H1 (cell line): ENCODE measurements at regions not wholly inside any gene's neighbourhood (a gene's known extent, or its start where the extent isn't known, plus 50 kb on each side); places are given as distances from the start of the nearest gene placed in this dataset.

Experiments used
- CTCF ChIA-PET: fragments of 300-600 bp; sonication (Branson Sonifier 250); formaldehyde crosslinking; loops from one replicate; lab custom pipeline; 2021; ENCODE audit not compliant: partially characterized antibody; lab: Charles Lee
- POLR2A ChIA-PET: fragments of 300-600 bp; sonication (Branson Sonifier 250); formaldehyde crosslinking; loops from one replicate; lab custom pipeline; 2021; ENCODE audit warnings: inconsistent platforms; ENCODE audit not compliant: partially characterized antibody; lab: Charles Lee
- DNase-seq, 2 experiments: peaks; one replicate each; pipeline versions ENCODE4 v3.0.0 to v3.0.0-alpha.2; 2010 to 2022; ENCODE audit warnings: low spot score in 2 of 2, low read depth in 1 of 2, mixed read lengths in 1 of 2
- FAIRE-seq: peaks from 2 replicates; lab custom pipeline; 2011; peaks lifted over from hg19 to GRCh38; lab: Jason Lieb, UNC
- H2AFZ ChIP-seq: 2 replicates; pipeline ENCODE4 v1.8.1; 2012; ENCODE audit warnings: low read length, inconsistent platforms
- H2AK5ac ChIP-seq: 2 replicates; pipeline ENCODE4 v1.6.1; 2013; ENCODE audit warnings: low read depth, low read length
- H2BK120ac ChIP-seq: replicated peaks from 2 replicates; pipeline ENCODE3; 2013; ENCODE audit warnings: low read depth, low read length, inconsistent platforms
- H2BK12ac ChIP-seq: 2 replicates; pipeline ENCODE4 v1.6.1; 2013; ENCODE audit warnings: low read depth, low read length
- H2BK15ac ChIP-seq: 2 replicates; pipeline ENCODE4 v1.6.1; 2013; ENCODE audit warnings: low read length
- H2BK20ac ChIP-seq: 2 replicates; pipeline ENCODE4 v1.6.1; 2013; ENCODE audit warnings: low read length
- H2BK5ac ChIP-seq: 2 replicates; pipeline ENCODE4 v1.6.1; 2013; ENCODE audit warnings: low read depth, low read length
- H3K14ac ChIP-seq: 2 replicates; pipeline ENCODE4 v1.6.1; 2013; ENCODE audit warnings: inconsistent platforms; ENCODE audit not compliant: insufficient read length
- H3K18ac ChIP-seq: 2 replicates; pipeline ENCODE4 v1.6.1; 2013; ENCODE audit warnings: low read length; ENCODE audit errors: extremely low read depth
- H3K23ac ChIP-seq: 2 replicates; pipeline ENCODE4 v1.6.1; 2013; ENCODE audit warnings: inconsistent platforms; ENCODE audit not compliant: insufficient read length
- H3K23me2 ChIP-seq: 2 replicates; pipeline ENCODE4 v1.6.1; 2013; ENCODE audit warnings: low read depth, low read length
- H3K27ac ChIP-seq: 2 replicates; pipeline ENCODE4 v1.6.1; 2011; ENCODE audit warnings: low read depth, low read length, inconsistent platforms
- H3K27me3 ChIP-seq, 4 experiments: replicated peaks in 1 of 4; 1 replicate in 1 of 4; 2 replicates in 3 of 4; pipeline versions ENCODE4 v1.6.1 to v1.8.1; 2011 to 2013; ENCODE audit warnings: low read length in 3 of 4, mild to moderate bottlenecking in 3 of 4, inconsistent platforms in 2 of 4, mixed read lengths in 2 of 4, moderate library complexity in 1 of 4; ENCODE audit not compliant: control insufficient read depth in 3 of 4, insufficient read depth in 3 of 4; ENCODE audit errors: extremely low read depth in 1 of 4
- H3K36me3 ChIP-seq, 4 experiments: 2 replicates each; pipeline versions ENCODE4 v1.6.1 to v1.8.1; 2011 to 2013; ENCODE audit warnings: mild to moderate bottlenecking in 4 of 4, low read length in 3 of 4, moderate library complexity in 2 of 4, control low read depth in 1 of 4, inconsistent platforms in 1 of 4; ENCODE audit not compliant: insufficient read depth in 4 of 4, control insufficient read depth in 2 of 4
- H3K4ac ChIP-seq: replicated peaks from 2 replicates; pipeline ENCODE3; 2013; ENCODE audit warnings: low read length, low read depth, mixed read lengths, inconsistent platforms; ENCODE audit not compliant: insufficient read length
- H3K4me1 ChIP-seq, 4 experiments: replicated peaks in 1 of 4; 1 replicate in 1 of 4; 2 replicates in 3 of 4; pipeline versions ENCODE4 v1.6.1 to v1.8.1; 2011 to 2013; ENCODE audit warnings: low read length in 3 of 4, inconsistent platforms in 2 of 4, mixed read lengths in 1 of 4; ENCODE audit not compliant: insufficient read depth in 4 of 4, control insufficient read depth in 3 of 4
- H3K4me2 ChIP-seq, 2 experiments: 2 replicates each; pipeline versions ENCODE4 v1.6.1 to v1.8.1; 2011 to 2013; ENCODE audit warnings: low read depth in 2 of 2, low read length in 2 of 2, control low read depth in 1 of 2, inconsistent platforms in 1 of 2, mild to moderate bottlenecking in 1 of 2; ENCODE audit not compliant: insufficient read depth in 1 of 2
- H3K4me3 ChIP-seq, 4 experiments: fragments of 200-600, 300-600 bp in 1 of 4; sonication (generic), shearing (Covaris generic), sonication (Bioruptor Twin) in 1 of 4; 2 replicates each; pipeline versions ENCODE4 v1.5.1 to v1.8.1; 2011 to 2016; ENCODE audit warnings: low read length in 4 of 4, low read depth in 3 of 4, control low read depth in 2 of 4, inconsistent platforms in 2 of 4, mild to moderate bottlenecking in 2 of 4, mixed read lengths in 1 of 4, moderate library complexity in 1 of 4; ENCODE audit not compliant: insufficient read depth in 2 of 4; ENCODE audit errors: extremely low read depth in 1 of 4
- H3K56ac ChIP-seq: replicated peaks from 2 replicates; pipeline ENCODE3; 2013; ENCODE audit warnings: low read depth, mild to moderate bottlenecking, mixed read lengths, low read length, inconsistent platforms; ENCODE audit not compliant: insufficient read length
- H3K79me1 ChIP-seq: 2 replicates; pipeline ENCODE4 v1.6.1; 2013; ENCODE audit warnings: low read depth, low read length, control low read depth
- H3K79me2 ChIP-seq, 2 experiments: 2 replicates each; pipeline versions ENCODE4 v1.6.1 to v1.8.1; 2012 to 2013; ENCODE audit warnings: low read length in 2 of 2, mild to moderate bottlenecking in 2 of 2, inconsistent platforms in 1 of 2; ENCODE audit not compliant: insufficient read depth in 2 of 2, control insufficient read depth in 1 of 2
- H3K9ac ChIP-seq, 4 experiments: replicated peaks in 1 of 4; 1 replicate in 1 of 4; 2 replicates in 3 of 4; pipeline versions ENCODE4 v1.6.1 to v1.8.1; 2011 to 2013; ENCODE audit warnings: low read depth in 3 of 4, low read length in 3 of 4, control low read depth in 2 of 4, mild to moderate bottlenecking in 2 of 4, moderate library complexity in 2 of 4, inconsistent platforms in 1 of 4; ENCODE audit errors: extremely low read depth in 1 of 4
- H3K9me3 ChIP-seq, 2 experiments: 2 replicates each; pipeline versions ENCODE4 v1.6.1 to v1.8.1; 2012 to 2013; ENCODE audit warnings: mild to moderate bottlenecking in 2 of 2, moderate library complexity in 2 of 2, control low read depth in 1 of 2, inconsistent platforms in 1 of 2, low read depth in 1 of 2, low read length in 1 of 2, mixed read lengths in 1 of 2; ENCODE audit not compliant: insufficient read depth in 2 of 2
- H4K20me1 ChIP-seq, 2 experiments: replicated peaks in 1 of 2; 2 replicates each; pipeline versions ENCODE3 to v1.8.1; 2011 to 2013; ENCODE audit warnings: inconsistent platforms in 2 of 2, low read length in 2 of 2, mild to moderate bottlenecking in 1 of 2; ENCODE audit not compliant: insufficient read depth in 2 of 2, control insufficient read depth in 1 of 2
- H4K5ac ChIP-seq: 2 replicates; pipeline ENCODE4 v1.6.1; 2013; ENCODE audit warnings: low read length, low read depth, mixed read lengths, inconsistent platforms; ENCODE audit not compliant: insufficient read length
- H4K8ac ChIP-seq: 2 replicates; pipeline ENCODE4 v1.8.0; 2013; ENCODE audit warnings: mild to moderate bottlenecking, moderate library complexity, low read length, inconsistent platforms; ENCODE audit not compliant: insufficient read depth; ENCODE audit errors: extremely low read depth
- H4K91ac ChIP-seq: replicated peaks from 2 replicates; pipeline ENCODE3; 2013; ENCODE audit warnings: low read length, mixed read lengths, inconsistent platforms; ENCODE audit not compliant: insufficient read length
- CHD2 ChIP-seq: IDR thresholded peaks from 2 replicates; pipeline ENCODE4 v1.6.1; 2012; ENCODE audit warnings: low read length, improper control_type of control experiment
- HDAC2 ChIP-seq, 2 experiments: fragments of 300-600 bp in 1 of 2; sonication (generic) in 1 of 2; IDR thresholded peaks; 2 replicates each; pipeline ENCODE4 v1.6.1; 2011 to 2012; ENCODE audit warnings: low read depth in 2 of 2, low read length in 2 of 2, mild to moderate bottlenecking in 2 of 2, moderate library complexity in 2 of 2, borderline replicate concordance in 1 of 2, inconsistent platforms in 1 of 2
- HDAC6 ChIP-seq: IDR thresholded peaks from one replicate; pipeline ENCODE4 v1.7.1; 2012; ENCODE audit warnings: low read depth, mild to moderate bottlenecking, inconsistent platforms, low read length, moderate library complexity
- NANOG ChIP-seq: IDR thresholded peaks from 2 replicates; pipeline ENCODE4 v1.6.1; 2011; ENCODE audit warnings: low read length, low read depth, mild to moderate bottlenecking, inconsistent platforms; ENCODE audit not compliant: insufficient read depth, poor library complexity, severe bottlenecking
- POLR2AphosphoS5 ChIP-seq: IDR thresholded peaks from 2 replicates; pipeline ENCODE4 v1.6.1; 2011; ENCODE audit warnings: low read depth, low read length
- WGBS, 2 experiments: shearing (Covaris generic) in 1 of 2; methylation state at CpG; one replicate each; pipeline versions ENCODE4 v1.1.6 to v1.1.7; 2013 to 2015; ENCODE audit warnings: low lambda C conversion rate in 2 of 2, mixed read lengths in 2 of 2, inconsistent platforms in 1 of 2, low coverage in 1 of 2, missing lambda C conversion rate in 1 of 2; ENCODE audit not compliant: insufficient replicate concordance in 2 of 2, insufficient coverage in 1 of 2, insufficient read length in 1 of 2; ENCODE audit errors: extremely low coverage in 1 of 2, missing lambda C conversion rate in 1 of 2; 5-methylcytosine and 5-hydroxymethylcytosine counted together

DNA sequence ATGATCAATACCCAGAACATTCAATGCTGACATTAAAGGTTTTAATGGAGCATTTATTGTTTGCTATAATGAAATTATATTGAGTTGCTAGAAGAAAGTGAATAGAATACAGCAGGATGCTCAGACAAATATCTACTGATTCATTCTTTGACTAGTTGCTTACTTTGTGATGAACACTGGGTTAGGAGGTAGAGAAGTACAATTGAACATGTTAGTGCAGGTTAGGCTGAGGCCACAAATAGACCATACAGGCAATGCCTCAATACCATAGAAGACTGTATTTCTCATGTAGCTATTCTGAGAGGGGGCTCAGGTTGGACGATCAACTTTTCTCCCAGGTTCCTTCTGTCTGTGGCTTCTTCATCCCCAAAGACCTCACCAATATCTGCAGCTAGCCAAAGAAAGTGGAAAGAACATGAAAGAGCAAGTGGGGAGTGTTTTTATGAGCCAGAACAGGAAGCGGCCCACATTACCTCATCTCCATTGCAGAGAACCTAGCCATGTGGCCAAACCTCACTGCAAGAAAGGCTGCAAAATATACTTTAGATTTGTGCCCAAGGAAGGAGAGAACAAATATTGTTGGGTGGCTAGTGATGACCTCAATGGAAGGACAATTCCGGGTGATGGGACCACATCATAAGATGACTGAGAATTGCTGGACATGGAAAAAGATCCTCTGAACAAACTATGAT, 180.3 kb upstream of the GATB start:
- no peak overlapping the region for H2BK12ac ChIP-seq
- ChIA-PET POLR2A (no interaction called here), CTCF (interaction anchor here (0.9 kb wide), 1 partner anchor 8 kb away, joined by 3 read pairs; no protein-coding TSS in a partner anchor)
- no peaks in the 10 kb centered on the region for H3K36me3 ChIP-seq
- no peak overlapping the region for H2BK20ac ChIP-seq
- no peak overlapping the region for H3K4me2 ChIP-seq
- H2BK120ac ChIP-seq = no peak overlapping the region
- no peak for FAIRE-seq
- TF ChIP-seq HDAC6 (no peak), CHD2 (no peak), HDAC2 (IDR thresholded peaks at IDR 0.05; ENCODE audit: borderline replicate concordance in 1 of 2, low read depth in 2 of 2, low read length in 2 of 2) (no peak), NANOG (no peak), POLR2AphosphoS5 (no peak)
- no peak overlapping the region for H3K14ac ChIP-seq
- no peak overlapping the region for H3K9ac ChIP-seq
- no peaks in the 10 kb centered on the region for H3K79me1 ChIP-seq
- H3K4me3 ChIP-seq = no peak overlapping the region
- no peak overlapping the region for H2BK15ac ChIP-seq
- H3K4me1 ChIP-seq = no peaks in the 10 kb centered on the region
- H3K27ac ChIP-seq = no peak overlapping the region
- no peak for DNase-seq
- WGBS, 2 experiments = 88% methylated on average over 3 of the region's 3 CpGs; no CpG with 5 or more reads in 1 of the 2 experiments
- no peak overlapping the region for H4K5ac ChIP-seq
- no peak overlapping the region for H4K91ac ChIP-seq
- no peak overlapping the region for H4K8ac ChIP-seq
- no peak overlapping the region for H2BK5ac ChIP-seq
- H3K56ac ChIP-seq = no peak overlapping the region
- peaks cover 8% of the 10 kb centered on the region in 2 experiments; a peak in 2 of 4 replicates for H3K9me3 ChIP-seq
- H4K20me1 ChIP-seq = no peaks in the 10 kb centered on the region
- H3K23me2 ChIP-seq = no peaks in the 10 kb centered on the region
- no peaks in the 10 kb centered on the region for H3K27me3 ChIP-seq
- H3K79me2 ChIP-seq = no peaks in the 10 kb centered on the region
- no peak overlapping the region for H2AFZ ChIP-seq
- H3K4ac ChIP-seq = no peak overlapping the region
- no peak overlapping the region for H2AK5ac ChIP-seq
- no peak overlapping the region for H3K18ac ChIP-seq
- no peak overlapping the region for H3K23ac ChIP-seq
